NCI-H2196 (cell line): ENCODE measurements at regions not wholly inside any gene's neighbourhood (a gene's known extent, or its start where the extent isn't known, plus 50 kb on each side); places are given as distances from the start of the nearest gene placed in this dataset.

Experiments
- DNase-seq: peaks from one replicate; lab custom pipeline; 2025; ENCODE audit not compliant: unreplicated experiment; lab: John Stamatoyannopoulos, UW

- DNase-seq: no peak
These were observed 49.7 kb downstream of the CYRIA start for GRCh38 chr2:16615687-16616615.

- DNase-seq: no peak
These were observed 50.4 kb downstream of the CYRIA start for GRCh38 chr2:16615246-16615645.

- no peak for DNase-seq
These were observed 51.2 kb downstream of the CYRIA start for GRCh38 chr2:16614314-16614860.

- no peak for DNase-seq
These were observed 52.1 kb downstream of the CYRIA start for GRCh38 chr2:16613539-16614011.

- DNase-seq: no peak
These were observed 53.1 kb downstream of the CYRIA start for GRCh38 chr2:16612490-16612889.

- no peak for DNase-seq
These were observed 55.8 kb downstream of the CYRIA start for GRCh38 chr2:16609786-16610185.

- DNase-seq: peak; percentile 60
These were observed 56.7 kb downstream of the CYRIA start for GRCh38 chr2:16608661-16609643.

GRCh38 chr2:16607301-16607700 lies 58.3 kb downstream of the CYRIA start:
- no peak for DNase-seq

- DNase-seq: no peak
These were observed 61.4 kb downstream of the CYRIA start for GRCh38 chr2:16604236-16604635.

- DNase-seq: no peak
These were observed 74.2 kb downstream of the CYRIA start for GRCh38 chr2:16591370-16591933.

- no peak for DNase-seq
These were observed 76.2 kb downstream of the CYRIA start for GRCh38 chr2:16589465-16589864.

- no peak for DNase-seq
These were observed 77.1 kb downstream of the CYRIA start for GRCh38 chr2:16588565-16588964.

GRCh38 chr2:16587601-16588000 lies 78.0 kb downstream of the CYRIA start:
- DNase-seq: no peak

GRCh38 chr2:16584824-16585540 lies 80.7 kb downstream of the CYRIA start:
- DNase-seq: no peak

GRCh38 chr2:16584084-16584483 lies 81.5 kb downstream of the CYRIA start:
- no peak for DNase-seq

- DNase-seq: no peak
These were observed 84.4 kb downstream of the CYRIA start for GRCh38 chr2:16581241-16581640.

- DNase-seq: no peak
These were observed 87.6 kb downstream of the CYRIA start for GRCh38 chr2:16578081-16578480.

GRCh38 chr2:16570516-16570915 lies 95.1 kb downstream of the CYRIA start:
- DNase-seq: no peak

GRCh38 chr2:16568998-16569784 lies 96.4 kb downstream of the CYRIA start:
- DNase-seq: no peak
